ENCODE measurements at regions not wholly inside any gene's neighbourhood (a gene's known extent, or its start where the extent isn't known, plus 50 kb on each side); places are given as distances from the start of the nearest gene placed in this dataset.

- H3K4me3 ChIP-seq (ENCODE audit: low read depth, low read length) = no peak overlapping the region
- TF ChIP-seq CTCF (conservative IDR thresholded peaks at IDR 0.05; ENCODE audit: low read depth, low read length) = no peak
- no peak for DNase-seq (ENCODE audit: low read depth)
Observed at GRCh38 chr4:41446391-41446790, 91.6 kb upstream of the LIMCH1 start.

GRCh38 chr4:41446981-41447725 is 90.8 kb upstream of the LIMCH1 start:
- H3K4me3 ChIP-seq (ENCODE audit: low read depth, low read length) = no peak overlapping the region
- TF ChIP-seq CTCF (conservative IDR thresholded peaks at IDR 0.05; ENCODE audit: low read depth, low read length) = no peak
- no peak for DNase-seq (ENCODE audit: low read depth)

DNA sequence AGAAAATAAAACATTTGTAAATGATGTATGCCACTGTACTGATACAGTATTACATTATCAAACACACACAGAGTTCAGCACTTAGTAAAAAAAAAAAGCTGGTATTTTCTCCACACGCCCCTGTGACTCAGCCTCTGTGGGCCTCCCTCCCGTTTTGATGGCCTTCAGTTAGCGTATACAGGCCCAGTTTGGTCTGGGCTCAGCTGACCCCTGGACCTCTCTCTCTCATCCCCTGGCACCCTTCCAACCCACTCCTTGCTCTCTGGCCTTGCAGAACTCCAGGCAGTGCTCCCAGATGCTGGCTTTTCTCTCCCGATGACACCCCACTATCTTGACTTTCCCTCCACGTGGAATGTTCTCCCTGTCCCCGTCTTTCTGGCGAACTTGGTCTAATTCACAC is 89.0 kb upstream of the LIMCH1 start:
- no peak for TF ChIP-seq CTCF (conservative IDR thresholded peaks at IDR 0.05; ENCODE audit: low read depth, low read length)
- H3K4me3 ChIP-seq (ENCODE audit: low read depth, low read length) = no peak overlapping the region
- DNase-seq (ENCODE audit: low read depth) = peak; percentile 34

GRCh38 chr4:41451961-41452360 is 86.0 kb upstream of the LIMCH1 start:
- TF ChIP-seq CTCF (conservative IDR thresholded peaks at IDR 0.05; ENCODE audit: low read depth, low read length) = no peak
- no peak for DNase-seq (ENCODE audit: low read depth)
- no peak overlapping the region for H3K4me3 ChIP-seq (ENCODE audit: low read depth, low read length)

GRCh38 chr4:41452484-41453225 is 85.3 kb upstream of the LIMCH1 start:
- H3K4me3 ChIP-seq (ENCODE audit: low read depth, low read length) = no peak overlapping the region
- no peak for TF ChIP-seq CTCF (conservative IDR thresholded peaks at IDR 0.05; ENCODE audit: low read depth, low read length)
- DNase-seq (ENCODE audit: low read depth) = no peak

GRCh38 chr4:41454423-41454822 is 83.5 kb upstream of the LIMCH1 start:
- DNase-seq (ENCODE audit: low read depth) = peak; percentile 7
- TF ChIP-seq CTCF (conservative IDR thresholded peaks at IDR 0.05; ENCODE audit: low read depth, low read length) = no peak

More at GRCh38 chr4:41454423-41454822, 83.5 kb upstream of the LIMCH1 start:
- H3K4me3 ChIP-seq (ENCODE audit: low read depth, low read length) = no peak overlapping the region
